ENCODE measurements at regions not wholly inside any gene's neighbourhood (a gene's known extent, or its start where the extent isn't known, plus 50 kb on each side); places are given as distances from the start of the nearest gene placed in this dataset.

DNA sequence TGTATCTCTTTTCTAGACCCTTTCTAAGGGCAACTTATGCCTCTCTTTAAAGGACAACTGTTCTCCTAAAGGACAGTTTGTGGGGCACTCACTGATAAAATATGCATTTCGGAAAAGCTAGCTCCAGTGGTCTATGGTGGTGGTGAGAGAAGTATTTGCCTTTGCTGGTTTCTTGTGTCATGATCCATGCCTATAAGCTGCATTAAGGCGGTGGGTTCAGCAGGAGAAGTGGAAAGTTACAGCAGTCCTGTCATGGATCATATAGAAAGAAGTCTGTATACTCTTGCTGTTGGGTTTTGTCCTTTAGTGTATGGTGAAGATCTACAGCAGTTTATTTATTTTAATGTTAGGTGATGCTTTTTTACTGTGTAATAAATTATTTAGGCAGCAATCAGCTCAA, 563.9 kb upstream of the PSMD7 start:
- ATAC-seq (ENCODE audit: low FRiP score) (no peak), DNase-seq (ENCODE audit: low spot score) (no peak)
- TF ChIP-seq, protein P1, sequence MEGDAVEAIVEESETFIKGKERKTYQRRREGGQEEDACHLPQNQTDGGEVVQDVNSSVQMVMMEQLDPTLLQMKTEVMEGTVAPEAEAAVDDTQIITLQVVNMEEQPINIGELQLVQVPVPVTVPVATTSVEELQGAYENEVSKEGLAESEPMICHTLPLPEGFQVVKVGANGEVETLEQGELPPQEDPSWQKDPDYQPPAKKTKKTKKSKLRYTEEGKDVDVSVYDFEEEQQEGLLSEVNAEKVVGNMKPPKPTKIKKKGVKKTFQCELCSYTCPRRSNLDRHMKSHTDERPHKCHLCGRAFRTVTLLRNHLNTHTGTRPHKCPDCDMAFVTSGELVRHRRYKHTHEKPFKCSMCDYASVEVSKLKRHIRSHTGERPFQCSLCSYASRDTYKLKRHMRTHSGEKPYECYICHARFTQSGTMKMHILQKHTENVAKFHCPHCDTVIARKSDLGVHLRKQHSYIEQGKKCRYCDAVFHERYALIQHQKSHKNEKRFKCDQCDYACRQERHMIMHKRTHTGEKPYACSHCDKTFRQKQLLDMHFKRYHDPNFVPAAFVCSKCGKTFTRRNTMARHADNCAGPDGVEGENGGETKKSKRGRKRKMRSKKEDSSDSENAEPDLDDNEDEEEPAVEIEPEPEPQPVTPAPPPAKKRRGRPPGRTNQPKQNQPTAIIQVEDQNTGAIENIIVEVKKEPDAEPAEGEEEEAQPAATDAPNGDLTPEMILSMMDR (IDR thresholded peaks at IDR 0.05) = no peak

DNA sequence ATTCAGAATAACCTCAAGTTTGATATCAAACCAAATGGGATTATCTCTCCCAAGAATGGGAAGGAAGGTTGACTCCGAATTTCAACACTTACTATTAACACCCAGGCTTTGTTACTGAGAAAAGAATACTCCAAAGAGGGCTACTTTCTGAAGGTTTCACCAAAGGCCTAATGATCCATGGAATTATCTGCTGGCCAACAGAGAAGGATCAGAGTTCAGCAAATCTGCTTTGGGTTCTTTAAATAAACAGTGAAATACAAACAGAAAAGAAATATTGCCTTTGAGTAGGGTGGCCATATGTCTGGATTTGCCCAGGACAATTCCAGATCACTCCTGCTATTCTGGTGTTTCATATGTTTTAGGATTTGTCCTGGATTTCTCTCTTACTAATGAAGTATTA, 564.5 kb upstream of the PSMD7 start:
- no peak for ATAC-seq (ENCODE audit: low FRiP score)
- no peak for DNase-seq (ENCODE audit: low spot score)
- TF ChIP-seq, protein P1 (IDR thresholded peaks at IDR 0.05) = no peak

DNA sequence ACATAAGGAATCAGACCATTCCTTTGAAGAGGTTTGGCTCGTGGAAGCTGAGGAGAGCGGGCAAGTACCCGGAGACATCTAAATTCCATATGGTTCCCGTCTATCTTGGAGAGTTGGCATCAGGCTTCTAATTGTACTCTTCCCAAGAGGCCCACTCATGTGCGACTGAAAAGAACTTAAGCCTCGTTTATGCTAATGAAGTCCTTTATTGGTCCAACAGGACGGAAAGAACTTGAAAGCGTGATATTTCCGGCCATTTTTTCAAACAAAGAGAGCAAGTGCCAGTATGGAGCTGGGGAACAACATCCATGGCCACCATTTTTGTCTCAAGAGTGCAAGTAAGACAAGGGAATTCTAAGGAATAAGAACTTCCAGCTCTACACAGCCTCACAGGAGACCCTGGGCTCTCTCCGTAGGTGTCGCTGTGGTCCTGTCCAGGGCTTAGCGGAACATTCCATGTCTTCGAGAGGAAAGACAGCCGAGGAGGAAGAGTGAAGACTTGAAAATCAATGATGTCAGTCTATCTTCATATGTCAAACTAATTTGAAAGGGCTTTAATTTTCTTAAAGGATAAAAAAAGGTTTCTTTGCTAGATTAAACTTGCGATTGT, 566.0 kb upstream of the PSMD7 start:
- ATAC-seq (ENCODE audit: low FRiP score) = no peak
- DNase-seq (ENCODE audit: low spot score) = no peak
- TF ChIP-seq, protein P1 (IDR thresholded peaks at IDR 0.05) = no peak

DNA sequence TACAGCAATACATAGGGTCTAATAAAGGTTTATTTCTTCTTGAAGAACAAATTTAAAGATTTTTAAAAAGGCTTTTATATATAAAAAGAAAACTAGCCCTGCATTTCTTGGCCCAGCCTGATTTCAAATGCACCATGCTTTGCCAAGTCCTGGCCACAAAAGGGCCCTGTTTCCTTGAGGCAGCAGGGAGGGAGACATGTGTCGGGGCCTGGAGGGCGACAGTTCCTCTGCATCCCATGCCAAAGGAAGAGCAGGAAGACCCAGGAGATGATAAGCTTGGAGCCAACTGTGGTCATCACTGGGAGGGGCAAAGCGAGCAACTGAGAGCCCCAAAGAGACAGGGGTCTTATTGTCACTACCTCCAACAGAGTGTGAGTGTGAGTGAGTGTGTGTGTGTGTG, 571.5 kb upstream of the PSMD7 start:
- no peak for ATAC-seq (ENCODE audit: low FRiP score)
- TF ChIP-seq, protein P1 (IDR thresholded peaks at IDR 0.05) = no peak
- DNase-seq (ENCODE audit: low spot score) = no peak

DNA sequence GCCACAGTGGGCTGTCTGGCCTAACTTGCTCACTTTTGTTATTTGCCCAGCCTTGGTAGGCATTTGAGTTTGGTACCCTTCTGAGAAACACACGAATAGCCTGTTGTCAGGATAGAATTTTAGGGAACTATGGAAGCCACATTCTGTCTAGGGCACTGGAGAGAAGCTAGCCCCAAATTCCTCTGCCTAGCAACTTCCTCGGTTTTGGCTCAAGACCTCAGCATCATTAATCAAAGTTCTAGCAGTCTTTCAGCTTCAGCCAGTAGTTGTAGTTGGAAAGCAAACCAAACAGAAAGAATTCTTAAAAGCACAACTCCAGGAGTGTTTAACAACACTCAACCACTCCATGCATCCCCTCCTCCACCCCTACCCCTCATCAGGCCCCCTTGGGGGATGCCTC, 572.1 kb upstream of the PSMD7 start:
- ATAC-seq (ENCODE audit: low FRiP score) (no peak), DNase-seq (ENCODE audit: low spot score) (no peak)
- TF ChIP-seq, protein P1 (IDR thresholded peaks at IDR 0.05) = no peak

DNA sequence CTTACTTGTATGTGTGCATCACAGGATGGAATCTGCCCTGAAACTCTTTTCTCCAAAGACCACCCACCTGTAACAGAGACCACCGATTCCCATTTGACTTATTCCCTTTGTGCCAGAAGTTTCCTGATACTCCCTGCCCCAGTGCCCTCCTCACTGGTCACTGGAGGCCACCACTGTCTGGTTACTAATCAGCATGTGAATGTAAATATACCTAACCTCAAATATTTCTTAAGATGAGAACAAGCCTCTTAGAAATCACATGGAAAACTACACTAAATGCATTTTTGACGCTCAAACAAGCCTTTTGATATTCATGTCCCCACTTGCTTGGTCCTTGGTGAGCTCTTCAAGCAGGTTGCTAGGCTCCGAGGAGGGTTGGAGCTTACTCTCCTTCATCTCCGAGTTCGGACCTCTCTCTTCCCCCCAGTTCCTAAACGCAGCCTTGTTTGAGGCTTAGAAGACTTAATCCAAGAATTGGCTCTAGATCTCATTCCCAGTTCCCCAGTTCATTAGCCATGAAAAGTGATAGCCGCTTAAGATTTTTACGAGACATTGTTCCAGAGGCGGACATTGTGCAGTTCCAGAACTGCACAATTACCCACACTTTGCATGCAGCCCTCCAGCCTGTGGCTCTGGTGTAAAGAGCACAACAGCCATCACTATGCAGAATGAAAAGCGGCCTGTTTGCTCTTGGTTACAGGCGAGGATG, 579.2 kb upstream of the PSMD7 start:
- ATAC-seq (ENCODE audit: low FRiP score) (no peak), DNase-seq (ENCODE audit: low spot score) (no peak)
- TF ChIP-seq, protein P1 (IDR thresholded peaks at IDR 0.05) = no peak

DNA sequence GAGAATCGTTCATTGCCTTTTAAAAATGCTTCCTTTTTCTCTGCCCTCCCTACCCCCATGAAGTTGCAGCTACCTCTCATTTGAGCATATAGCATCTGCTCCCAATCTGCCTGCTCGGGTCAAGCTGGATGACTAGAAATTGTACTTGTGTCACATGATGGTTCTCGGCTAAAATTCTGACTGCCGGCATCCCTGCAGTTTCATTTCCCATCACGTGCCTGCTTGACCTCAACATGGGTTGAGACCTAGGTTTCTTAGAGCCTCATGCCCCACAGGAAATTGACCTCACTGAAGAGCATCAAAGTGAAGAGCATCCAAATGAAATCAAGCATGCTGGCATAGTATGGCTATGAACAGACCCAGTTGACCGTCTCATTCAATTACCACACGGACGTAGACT, 581.6 kb upstream of the PSMD7 start:
- ATAC-seq (ENCODE audit: low FRiP score) = no peak
- TF ChIP-seq, protein P1 (IDR thresholded peaks at IDR 0.05) = no peak
- DNase-seq (ENCODE audit: low spot score) = no peak

Data from omental fat pad (tissue), 3 donors.